Neuronal stem cell (in vitro differentiated cells): ENCODE measurements at regions not wholly inside any gene's neighbourhood (a gene's known extent, or its start where the extent isn't known, plus 50 kb on each side); places are given as distances from the start of the nearest gene placed in this dataset.
A peak's percentile ranks its signal among the peaks of the same experiment; 100 is the strongest.

Experiments
- DNase-seq: peaks from one replicate; pipeline ENCODE4 v3.0.0-alpha.2; 2013; ENCODE audit warnings: low spot score
- H2AFZ ChIP-seq: one replicate; pipeline ENCODE4 v1.6.1; 2013; ENCODE audit warnings: mild to moderate bottlenecking, low read length, inconsistent platforms
- H2AK5ac ChIP-seq: 2 replicates; pipeline ENCODE4 v1.6.1; 2013; ENCODE audit warnings: low read depth, mild to moderate bottlenecking, inconsistent platforms, low read length, moderate library complexity, mixed read lengths
- H2BK120ac ChIP-seq: 2 replicates; pipeline ENCODE4 v1.6.1; 2013; ENCODE audit warnings: low read depth, mild to moderate bottlenecking, inconsistent platforms, low read length, moderate library complexity, mixed read lengths
- H2BK12ac ChIP-seq: one replicate; pipeline ENCODE4 v1.6.1; 2013; ENCODE audit warnings: low read length, inconsistent platforms
- H2BK15ac ChIP-seq: 2 replicates; pipeline ENCODE4 v1.6.1; 2013; ENCODE audit warnings: mild to moderate bottlenecking, low read length, inconsistent platforms, mixed read lengths
- H2BK5ac ChIP-seq: one replicate; pipeline ENCODE4 v1.6.1; 2013; ENCODE audit warnings: inconsistent platforms, mild to moderate bottlenecking, low read length, moderate library complexity
- H3K14ac ChIP-seq: one replicate; pipeline ENCODE4 v1.6.1; 2013; ENCODE audit warnings: low read length, inconsistent platforms
- H3K18ac ChIP-seq: 2 replicates; pipeline ENCODE4 v1.6.1; 2013; ENCODE audit warnings: low read length, inconsistent platforms
- H3K23ac ChIP-seq: 2 replicates; pipeline ENCODE4 v1.6.1; 2013; ENCODE audit warnings: low read depth, mild to moderate bottlenecking, mixed read lengths, low read length, inconsistent platforms; ENCODE audit not compliant: poor library complexity
- H3K27ac ChIP-seq: replicated peaks from 3 replicates; pipeline ENCODE4 v1.5.1; 2013; ENCODE audit warnings: low read length, inconsistent platforms
- H3K27me3 ChIP-seq, 3 experiments: 2 replicates each; pipeline ENCODE4 v1.6.1; 2013; ENCODE audit warnings: low read length in 3 of 3, mild to moderate bottlenecking in 2 of 3, inconsistent platforms in 1 of 3, low read depth in 1 of 3, mixed read lengths in 1 of 3, moderate library complexity in 1 of 3; ENCODE audit not compliant: control insufficient read depth in 3 of 3, insufficient read depth in 3 of 3
- H3K36me3 ChIP-seq, 2 donors: replicated peaks in 1 of 2; 2 replicates each; pipeline ENCODE4 v1.6.1; 2013; ENCODE audit warnings: low read length in 2 of 2; ENCODE audit not compliant: control insufficient read depth in 2 of 2, insufficient read depth in 2 of 2
- H3K4ac ChIP-seq: 2 replicates; pipeline ENCODE4 v1.6.1; 2013; ENCODE audit warnings: inconsistent platforms, mild to moderate bottlenecking, low read length, moderate library complexity
- H3K4me1 ChIP-seq, 2 donors: 1 replicate in 1 of 2; 2 replicates in 1 of 2; pipeline ENCODE4 v1.6.1; 2013; ENCODE audit warnings: low read length in 2 of 2, low read depth in 1 of 2; ENCODE audit not compliant: control insufficient read depth in 2 of 2, insufficient read depth in 1 of 2
- H3K4me2 ChIP-seq: one replicate; pipeline ENCODE4 v1.6.1; 2013; ENCODE audit warnings: mild to moderate bottlenecking, low read length, inconsistent platforms; ENCODE audit not compliant: insufficient read depth, poor library complexity, severe bottlenecking
- H3K4me3 ChIP-seq, 2 donors: 2 replicates each; pipeline ENCODE4 v1.5.1; 2013; ENCODE audit warnings: low read length in 2 of 2, mild to moderate bottlenecking in 2 of 2, inconsistent platforms in 1 of 2, moderate library complexity in 1 of 2
- H3K79me1 ChIP-seq: one replicate; pipeline ENCODE4 v1.6.1; 2013; ENCODE audit warnings: low read depth, mild to moderate bottlenecking, inconsistent platforms, low read length, moderate library complexity
- H3K9ac ChIP-seq: one replicate; pipeline ENCODE4 v1.6.1; 2013; ENCODE audit warnings: mild to moderate bottlenecking, low read depth, low read length, inconsistent platforms; ENCODE audit not compliant: poor library complexity
- H3K9me3 ChIP-seq, 2 donors: replicated peaks in 1 of 2; 2 replicates each; pipeline versions ENCODE3 to v1.6.1; 2013; ENCODE audit warnings: low read length in 2 of 2, mild to moderate bottlenecking in 2 of 2, inconsistent platforms in 1 of 2, low read depth in 1 of 2, mixed read lengths in 1 of 2, moderate library complexity in 1 of 2; ENCODE audit not compliant: control insufficient read depth in 2 of 2, insufficient read depth in 1 of 2
- H4K8ac ChIP-seq: one replicate; pipeline ENCODE4 v1.6.1; 2013; ENCODE audit warnings: low read depth, mild to moderate bottlenecking, inconsistent platforms, low read length, moderate library complexity
- H4K91ac ChIP-seq: one replicate; pipeline ENCODE4 v1.6.1; 2013; ENCODE audit warnings: low read length, low read depth, mild to moderate bottlenecking, inconsistent platforms; ENCODE audit not compliant: poor library complexity
- WGBS, 2 donors: extraction: QIAGEN DNeasy Blood & Tissue Kit; methylation state at CpG; one replicate each; pipeline ENCODE4 v1.1.7; 2013; ENCODE audit warnings: missing lambda C conversion rate in 2 of 2, mixed read lengths in 1 of 2; ENCODE audit not compliant: insufficient read length in 2 of 2, insufficient replicate concordance in 1 of 2; ENCODE audit errors: extremely low coverage in 2 of 2; 5-methylcytosine and 5-hydroxymethylcytosine counted together

- H3K36me3 ChIP-seq: no peaks in the 10 kb centered on the region
- no peak overlapping the region for H2AK5ac ChIP-seq
- H3K23ac ChIP-seq: no peak overlapping the region
- H2BK12ac ChIP-seq: no peak overlapping the region
- H2BK15ac ChIP-seq: no peak overlapping the region
- H3K18ac ChIP-seq: no peak overlapping the region
- no peak overlapping the region for H4K8ac ChIP-seq
- no peaks in the 10 kb centered on the region for H3K9me3 ChIP-seq
- H3K27ac ChIP-seq: no peak overlapping the region
- H3K27me3 ChIP-seq: no peaks in the 10 kb centered on the region
- no peak overlapping the region for H2BK5ac ChIP-seq
- H3K4me3 ChIP-seq: no peak overlapping the region
- H3K79me1 ChIP-seq: no peaks in the 10 kb centered on the region
- H2BK120ac ChIP-seq: no peak overlapping the region
- peaks cover 0 to 7% of the 10 kb centered on the region in 2 donors for H3K4me1 ChIP-seq
- H2AFZ ChIP-seq: no peak overlapping the region
- H3K9ac ChIP-seq: no peak overlapping the region
- WGBS, 2 donors: no CpG with 5 or more reads among the region's 2 CpGs
- no peak overlapping the region for H3K14ac ChIP-seq
- H3K4ac ChIP-seq: no peak overlapping the region
- DNase-seq: no peak
- no peak overlapping the region for H3K4me2 ChIP-seq
- no peak overlapping the region for H4K91ac ChIP-seq
These were observed 74.1 kb upstream of the PPP3CA start for GRCh38 chr4:101421386-101421785.

- no peak overlapping the region for H2BK120ac ChIP-seq
- H3K4me2 ChIP-seq: no peak overlapping the region
- H3K27ac ChIP-seq: no peak overlapping the region
- no peak overlapping the region for H2AFZ ChIP-seq
- H2AK5ac ChIP-seq: no peak overlapping the region
- peaks cover 0 to 7% of the 10 kb centered on the region in 2 donors for H3K4me1 ChIP-seq
- H3K4ac ChIP-seq: no peak overlapping the region
- no peak overlapping the region for H3K23ac ChIP-seq
- no peaks in the 10 kb centered on the region for H3K9me3 ChIP-seq
- no peak overlapping the region for H3K18ac ChIP-seq
- H4K8ac ChIP-seq: no peak overlapping the region
- no peak overlapping the region for H2BK12ac ChIP-seq
- no peaks in the 10 kb centered on the region for H3K36me3 ChIP-seq
- H3K14ac ChIP-seq: no peak overlapping the region
- H2BK5ac ChIP-seq: no peak overlapping the region
- H3K9ac ChIP-seq: no peak overlapping the region
- DNase-seq: no peak
- H3K79me1 ChIP-seq: no peaks in the 10 kb centered on the region
- no peak overlapping the region for H4K91ac ChIP-seq
- H2BK15ac ChIP-seq: no peak overlapping the region
- H3K4me3 ChIP-seq: no peak overlapping the region
- no peaks in the 10 kb centered on the region for H3K27me3 ChIP-seq
These were observed 73.3 kb upstream of the PPP3CA start for GRCh38 chr4:101420661-101421060.

- no peak overlapping the region for H3K14ac ChIP-seq
- H2AFZ ChIP-seq: no peak overlapping the region
- no peaks in the 10 kb centered on the region for H3K36me3 ChIP-seq
- H3K23ac ChIP-seq: no peak overlapping the region
- H4K91ac ChIP-seq: no peak overlapping the region
- H3K4me1 ChIP-seq: peaks cover 0 to 7% of the 10 kb centered on the region in 2 donors
- no peak overlapping the region for H4K8ac ChIP-seq
- no peak overlapping the region for H3K27ac ChIP-seq
- H3K9me3 ChIP-seq: no peaks in the 10 kb centered on the region
- no peak overlapping the region for H2BK120ac ChIP-seq
- no peak overlapping the region for H3K18ac ChIP-seq
- H3K9ac ChIP-seq: no peak overlapping the region
- WGBS, 2 donors: no CpG with 5 or more reads among the region's 5 CpGs
- H3K79me1 ChIP-seq: no peaks in the 10 kb centered on the region
- no peak overlapping the region for H2BK12ac ChIP-seq
- H2BK15ac ChIP-seq: no peak overlapping the region
- H2AK5ac ChIP-seq: no peak overlapping the region
- H3K4me2 ChIP-seq: no peak overlapping the region
- no peaks in the 10 kb centered on the region for H3K27me3 ChIP-seq
- H2BK5ac ChIP-seq: no peak overlapping the region
- H3K4me3 ChIP-seq: no peak overlapping the region
- DNase-seq: peak; percentile 27
- no peak overlapping the region for H3K4ac ChIP-seq
These were observed 72.2 kb upstream of the PPP3CA start for GRCh38 chr4:101419336-101420135.

DNA sequence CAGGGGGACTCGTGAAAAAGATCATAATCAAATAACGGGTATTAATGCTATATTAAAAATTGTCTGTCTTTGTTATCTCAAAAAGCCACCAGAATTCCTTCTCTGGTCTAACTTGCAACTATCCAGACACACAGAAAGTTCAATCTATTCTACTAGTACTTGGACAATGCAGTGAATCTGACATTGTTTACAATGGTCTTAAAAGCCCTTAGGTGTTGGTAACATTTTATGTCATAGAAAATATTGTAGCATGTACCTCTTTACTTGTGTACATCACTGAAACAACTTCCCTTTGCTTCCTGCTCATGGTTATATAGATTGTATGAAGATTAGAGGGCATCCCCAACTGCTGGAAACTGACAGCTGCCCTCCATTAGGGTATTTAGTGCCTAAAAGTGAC is 71.1 kb upstream of the PPP3CA start:
- H3K4me1 ChIP-seq: peaks cover 0 to 7% of the 10 kb centered on the region in 2 donors
- no peaks in the 10 kb centered on the region for H3K36me3 ChIP-seq
- no peak overlapping the region for H3K18ac ChIP-seq
- no peak overlapping the region for H4K91ac ChIP-seq
- no peaks in the 10 kb centered on the region for H3K9me3 ChIP-seq
- H2BK15ac ChIP-seq: no peak overlapping the region
- no peak overlapping the region for H3K14ac ChIP-seq
- H2BK12ac ChIP-seq: no peak overlapping the region
- no peak overlapping the region for H2AK5ac ChIP-seq
- no peak overlapping the region for H2BK120ac ChIP-seq
- no peak overlapping the region for H4K8ac ChIP-seq
- H3K79me1 ChIP-seq: no peaks in the 10 kb centered on the region
- H3K4ac ChIP-seq: no peak overlapping the region
- H2AFZ ChIP-seq: no peak overlapping the region
- no peak overlapping the region for H3K4me3 ChIP-seq
- H3K23ac ChIP-seq: no peak overlapping the region
- WGBS, 2 donors: no CpG with 5 or more reads among the region's 2 CpGs
- H3K27me3 ChIP-seq: no peaks in the 10 kb centered on the region
- H3K4me2 ChIP-seq: no peak overlapping the region
- DNase-seq: no peak
- no peak overlapping the region for H3K9ac ChIP-seq
- no peak overlapping the region for H3K27ac ChIP-seq
- H2BK5ac ChIP-seq: no peak overlapping the region
